ENCODE measurements at regions not wholly inside any gene's neighbourhood (a gene's known extent, or its start where the extent isn't known, plus 50 kb on each side); places are given as distances from the start of the nearest gene placed in this dataset.

- H3K9ac ChIP-seq, result no peak overlapping the region
- TF ChIP-seq CTCF (conservative IDR thresholded peaks at IDR 0.05; ENCODE audit: low read depth, low read length), result no peak
- no peaks in the 10 kb centered on the region for H3K36me3 ChIP-seq (ENCODE audit: insufficient read depth)
- no peaks in the 10 kb centered on the region for H3K79me2 ChIP-seq (ENCODE audit: insufficient read depth, low read depth)
- no peaks in the 10 kb centered on the region for H3K4me1 ChIP-seq (ENCODE audit: low read depth, poor library complexity, severe bottlenecking)
- no peak overlapping the region for H3K4me3 ChIP-seq (IDR thresholded peaks at IDR 0.05; ENCODE audit: insufficient read depth, low read depth, low read length)
- H3K27me3 ChIP-seq (ENCODE audit: insufficient read depth, low read depth), result no peaks in the 10 kb centered on the region
- H4K20me1 ChIP-seq (ENCODE audit: insufficient read depth), result no peaks in the 10 kb centered on the region
- H2AFZ ChIP-seq (ENCODE audit: low read depth), result no peak overlapping the region
- H3K4me2 ChIP-seq, result no peak overlapping the region
- no peak overlapping the region for H3K27ac ChIP-seq
Observed at GRCh38 chr1:244353551-244354091, 98.1 kb downstream of the ADSS2 start.

- no peak overlapping the region for H3K9ac ChIP-seq
- H3K4me2 ChIP-seq, result no peak overlapping the region
- H3K79me2 ChIP-seq (ENCODE audit: insufficient read depth, low read depth), result no peaks in the 10 kb centered on the region
- TF ChIP-seq CTCF (conservative IDR thresholded peaks at IDR 0.05; ENCODE audit: low read depth, low read length), result no peak
- no peaks in the 10 kb centered on the region for H3K27me3 ChIP-seq (ENCODE audit: insufficient read depth, low read depth)
- no peaks in the 10 kb centered on the region for H4K20me1 ChIP-seq (ENCODE audit: insufficient read depth)
- no peaks in the 10 kb centered on the region for H3K4me1 ChIP-seq (ENCODE audit: low read depth, poor library complexity, severe bottlenecking)
- H3K4me3 ChIP-seq (IDR thresholded peaks at IDR 0.05; ENCODE audit: insufficient read depth, low read depth, low read length), result no peak overlapping the region
- H3K36me3 ChIP-seq (ENCODE audit: insufficient read depth), result no peaks in the 10 kb centered on the region
- H2AFZ ChIP-seq (ENCODE audit: low read depth), result no peak overlapping the region
- H3K27ac ChIP-seq, result no peak overlapping the region
Observed at GRCh38 chr1:244354810-244355278, 96.9 kb downstream of the ADSS2 start.

- no peak for TF ChIP-seq CTCF (conservative IDR thresholded peaks at IDR 0.05; ENCODE audit: low read depth, low read length)
- no peak overlapping the region for H3K27ac ChIP-seq
- no peaks in the 10 kb centered on the region for H3K27me3 ChIP-seq (ENCODE audit: insufficient read depth, low read depth)
- H3K4me1 ChIP-seq (ENCODE audit: low read depth, poor library complexity, severe bottlenecking), result no peaks in the 10 kb centered on the region
- no peak overlapping the region for H2AFZ ChIP-seq (ENCODE audit: low read depth)
- no peak overlapping the region for H3K9ac ChIP-seq
- H4K20me1 ChIP-seq (ENCODE audit: insufficient read depth), result no peaks in the 10 kb centered on the region
- H3K4me3 ChIP-seq (IDR thresholded peaks at IDR 0.05; ENCODE audit: insufficient read depth, low read depth, low read length), result no peak overlapping the region
- no peaks in the 10 kb centered on the region for H3K36me3 ChIP-seq (ENCODE audit: insufficient read depth)
- no peaks in the 10 kb centered on the region for H3K79me2 ChIP-seq (ENCODE audit: insufficient read depth, low read depth)
- H3K4me2 ChIP-seq, result no peak overlapping the region
Observed at GRCh38 chr1:244356376-244356775, 95.3 kb downstream of the ADSS2 start.
